GM19328 (cell line): ENCODE measurements at regions not wholly inside any gene's neighbourhood (a gene's known extent, or its start where the extent isn't known, plus 50 kb on each side); places are given as distances from the start of the nearest gene placed in this dataset.
"Not testable (repeated sequence)": the region's sequence is repeated elsewhere in the genome, so short reads cannot be mapped to it uniquely, and the experiment has no call there.

Experiments used
- ATAC-seq: cut with Tn5 transposase; IDR thresholded peaks from one replicate; pipeline ENCODE4 v1.9.1; 2021; ENCODE audit warnings: mild to moderate bottlenecking, moderate library complexity; ENCODE audit not compliant: unreplicated experiment

- ATAC-seq: not testable (repeated sequence)
Observed at GRCh38 chr15:44817797-44818196, 81.5 kb downstream of the TRIM69 start.

DNA sequence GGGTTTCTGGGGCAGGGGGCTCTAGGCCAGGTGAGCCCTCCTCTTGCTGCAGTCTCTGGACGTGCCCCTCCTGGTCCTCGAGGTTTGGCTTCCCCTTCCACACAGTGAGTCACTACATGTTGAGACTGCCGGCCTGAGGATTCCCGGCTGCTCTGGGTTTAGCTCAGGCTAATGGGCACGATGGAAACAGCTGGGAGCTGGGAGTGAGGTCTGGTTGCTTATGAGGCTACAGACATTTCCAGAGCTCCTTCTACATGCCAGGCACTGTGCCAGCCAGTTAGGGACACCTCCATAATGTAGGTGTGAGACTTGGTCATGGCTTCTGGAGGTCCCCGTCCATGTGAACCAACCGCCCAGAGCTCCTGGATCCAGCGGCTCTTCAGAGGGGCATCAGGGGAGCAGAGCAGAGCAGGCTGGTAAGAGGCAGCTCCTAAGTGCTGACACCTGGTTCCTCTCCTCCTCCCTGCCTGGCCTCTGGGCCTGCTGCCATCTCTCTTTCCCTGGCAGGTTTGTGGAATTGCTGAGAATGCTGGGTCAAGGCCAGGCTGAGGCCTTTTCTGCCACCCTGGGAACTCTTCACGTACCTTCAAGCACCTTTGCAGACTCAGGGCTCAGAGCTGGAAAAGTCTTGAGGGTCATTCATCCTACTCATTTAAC is 83.1 kb downstream of the TRIM69 start:
- ATAC-seq: not testable (repeated sequence)

GRCh38 chr15:44820535-44820934 is 84.2 kb downstream of the TRIM69 start:
- ATAC-seq: not testable (repeated sequence)

DNA sequence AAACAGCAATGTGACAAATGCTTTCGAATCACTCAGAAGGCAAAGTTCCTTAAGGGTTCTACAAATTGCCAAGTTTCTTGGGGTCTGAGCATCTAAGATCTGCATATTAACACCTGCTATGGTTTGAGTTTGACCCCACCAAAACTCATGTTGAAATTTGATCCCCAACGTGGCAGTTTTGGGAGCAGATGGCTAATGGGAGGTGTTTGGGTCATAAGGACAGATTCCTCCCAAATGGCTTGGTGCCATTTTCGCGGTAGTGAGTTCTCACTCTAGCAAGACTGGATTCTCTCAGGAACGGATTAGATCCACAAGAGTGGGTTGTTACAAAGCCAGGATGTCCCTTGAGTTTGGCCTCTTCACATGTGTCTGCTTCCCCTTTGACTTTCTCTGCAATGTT is 84.6 kb downstream of the TRIM69 start:
- not testable (repeated sequence) for ATAC-seq

GRCh38 chr15:44824277-44825145 is 88.2 kb downstream of the TRIM69 start:
- ATAC-seq: not testable (repeated sequence)

DNA sequence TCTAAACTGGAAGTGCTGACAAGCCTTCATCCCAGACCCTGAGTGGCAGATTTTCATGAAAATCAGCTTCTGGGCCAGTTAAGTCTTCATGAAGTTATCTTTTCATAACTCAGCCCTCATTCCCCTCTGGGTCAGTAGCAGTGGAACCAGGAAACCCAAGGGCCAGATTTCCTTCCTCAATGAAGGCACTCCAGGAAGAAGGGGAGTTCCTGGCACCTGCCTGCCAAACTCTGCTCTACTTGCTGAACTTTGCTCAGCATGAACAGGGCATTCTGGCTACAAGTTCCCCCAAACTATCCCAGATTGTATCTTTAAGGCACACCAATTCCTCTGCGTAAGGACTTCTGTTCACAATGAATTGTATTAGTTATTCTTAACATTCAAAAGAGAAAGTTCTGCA is 90.3 kb downstream of the TRIM69 start:
- ATAC-seq: not testable (repeated sequence)

GRCh38 chr15:44828229-44828914 is 92.0 kb downstream of the TRIM69 start:
- not testable (repeated sequence) for ATAC-seq

- not testable (repeated sequence) for ATAC-seq
Observed at GRCh38 chr15:44829150-44829549, 92.8 kb downstream of the TRIM69 start.

DNA sequence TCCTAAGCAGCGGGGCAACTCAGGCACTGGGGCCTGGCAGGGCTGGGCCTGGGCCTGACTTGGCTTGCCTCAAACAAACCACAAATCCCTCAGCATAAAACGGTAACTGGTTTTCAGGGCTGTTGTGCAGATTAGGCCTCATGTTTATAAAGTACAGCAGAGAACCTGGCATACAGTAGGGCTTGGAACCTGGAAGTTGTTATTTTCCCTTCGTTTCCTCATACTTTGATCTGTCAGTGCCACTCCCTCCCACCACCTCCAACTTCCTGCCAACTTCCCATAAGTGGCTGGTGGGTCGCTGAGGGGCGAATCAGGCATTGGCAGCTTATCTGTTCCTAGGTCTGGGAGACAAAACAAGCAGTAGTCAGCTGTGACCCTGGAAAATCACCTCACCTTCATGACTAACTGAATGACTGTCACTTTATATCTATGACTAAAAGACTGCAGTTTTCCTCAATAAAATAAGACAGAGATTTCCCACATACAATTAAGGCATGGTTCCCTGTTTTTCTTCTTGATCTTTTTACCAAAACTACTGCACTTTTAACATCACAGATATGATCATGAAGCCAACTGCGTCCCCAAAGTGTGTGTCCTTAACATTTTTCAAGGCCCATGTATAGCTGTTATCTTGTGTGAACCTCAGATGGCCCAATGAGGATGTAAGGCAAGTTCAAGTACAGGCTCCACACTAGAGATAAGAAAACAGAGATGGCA is 94.5 kb downstream of the TRIM69 start:
- ATAC-seq: not testable (repeated sequence)

DNA sequence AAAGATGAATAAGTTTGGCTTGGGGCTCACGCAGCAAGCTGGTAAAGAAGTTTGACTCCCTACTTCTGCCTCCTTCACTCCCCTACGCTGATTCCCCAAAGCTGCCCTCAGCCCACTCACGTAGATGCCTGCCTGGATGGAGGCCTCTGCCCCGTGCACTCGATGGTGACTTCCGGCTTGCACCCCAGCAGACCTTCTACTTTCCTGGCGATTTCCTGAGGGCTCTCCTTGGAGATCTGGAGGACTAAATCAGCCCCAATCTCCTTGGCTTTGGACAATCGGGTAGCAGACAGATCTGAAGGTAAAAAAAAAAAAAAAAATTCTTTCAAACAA is 95.0 kb downstream of the TRIM69 start:
- ATAC-seq: not testable (repeated sequence)

- not testable (repeated sequence) for ATAC-seq
Observed at GRCh38 chr15:44832133-44832532, 95.8 kb downstream of the TRIM69 start.

GRCh38 chr15:44833081-44833480 is 96.8 kb downstream of the TRIM69 start:
- ATAC-seq: not testable (repeated sequence)

GRCh38 chr15:44833761-44834160 is 97.4 kb downstream of the TRIM69 start:
- not testable (repeated sequence) for ATAC-seq

DNA sequence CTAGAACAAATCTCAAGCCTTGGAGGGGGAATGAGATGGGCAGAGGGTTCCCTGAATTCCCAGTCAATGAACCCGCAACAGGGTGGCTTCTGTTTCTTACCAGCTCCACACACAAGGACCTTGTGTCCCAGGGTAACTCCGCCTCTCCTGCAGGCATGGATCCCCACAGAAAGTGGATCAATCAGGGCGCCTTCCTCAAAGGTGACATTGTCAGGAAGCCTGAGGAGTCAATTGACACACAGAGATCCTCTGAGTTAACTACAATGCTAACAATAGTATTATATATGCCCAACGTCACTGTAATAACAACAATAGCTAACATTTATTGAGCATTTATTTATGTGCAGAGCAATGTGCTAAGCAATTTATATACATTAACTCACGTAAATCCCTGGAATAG is 98.8 kb downstream of the TRIM69 start:
- not testable (repeated sequence) for ATAC-seq

GRCh38 chr15:44836094-44836493 is 99.8 kb downstream of the TRIM69 start:
- ATAC-seq: no peak

DNA sequence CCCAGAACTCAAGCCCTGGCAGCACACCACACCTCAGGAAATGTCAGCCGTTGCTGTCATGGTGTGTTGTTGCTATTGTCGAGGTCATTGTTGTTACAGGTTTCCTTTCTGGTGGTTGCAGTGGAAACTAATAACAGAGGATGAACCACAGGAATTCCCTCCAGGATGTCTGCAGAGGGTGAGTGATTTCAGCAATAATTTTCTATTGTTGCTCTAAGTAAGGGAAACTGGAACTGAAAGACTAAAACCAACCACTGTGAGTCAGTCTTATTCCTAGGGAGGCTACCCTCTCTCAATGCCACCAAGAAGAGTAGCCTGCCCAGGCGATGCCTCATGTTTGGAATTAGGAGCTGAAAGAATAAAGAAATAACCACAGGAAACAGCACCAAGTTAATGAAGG is 102.6 kb downstream of the TRIM69 start:
- ATAC-seq: not testable (repeated sequence)

DNA sequence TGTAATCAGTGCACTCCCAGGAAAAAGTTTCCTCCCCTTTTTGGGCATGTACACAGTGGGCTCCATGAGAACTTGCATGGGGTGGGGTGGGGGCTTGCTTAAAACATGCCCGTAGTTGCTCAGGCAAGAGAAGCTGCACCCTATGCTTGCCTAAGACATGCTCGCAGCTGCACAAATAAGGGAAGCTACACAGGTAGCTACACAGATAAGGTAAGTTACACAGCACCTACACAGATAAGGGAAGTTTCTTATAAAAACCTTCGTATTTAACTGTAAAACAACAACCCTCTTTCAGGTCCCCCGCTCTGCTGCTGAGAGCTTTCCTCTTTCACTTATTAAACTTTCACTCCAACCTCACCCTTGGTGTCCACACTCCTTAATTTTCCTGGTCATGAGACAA is 105.4 kb downstream of the TRIM69 start:
- not testable (repeated sequence) for ATAC-seq

- not testable (repeated sequence) for ATAC-seq
Observed at GRCh38 chr15:44842883-44843282, 106.6 kb downstream of the TRIM69 start.

GRCh38 chr15:44844936-44845335 is 108.6 kb downstream of the TRIM69 start:
- not testable (repeated sequence) for ATAC-seq

DNA sequence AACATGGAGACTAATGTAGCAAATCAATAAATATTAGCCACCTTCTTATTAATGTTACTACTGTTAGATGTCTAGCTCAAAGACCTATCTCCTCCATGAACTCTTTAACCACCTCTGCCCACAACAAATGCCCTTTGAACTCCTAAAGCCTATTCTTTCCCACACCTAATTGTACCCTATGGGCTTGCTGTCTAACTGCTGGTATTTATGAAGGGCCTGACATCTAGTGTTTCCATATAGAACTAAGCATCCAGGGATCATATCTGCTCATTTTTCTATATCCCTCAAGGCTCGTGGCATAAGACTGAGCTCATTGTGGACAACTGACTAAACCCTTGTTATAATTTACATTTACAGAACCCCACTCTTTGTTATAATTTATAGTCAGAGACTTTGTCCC is 109.8 kb downstream of the TRIM69 start:
- ATAC-seq: not testable (repeated sequence)

DNA sequence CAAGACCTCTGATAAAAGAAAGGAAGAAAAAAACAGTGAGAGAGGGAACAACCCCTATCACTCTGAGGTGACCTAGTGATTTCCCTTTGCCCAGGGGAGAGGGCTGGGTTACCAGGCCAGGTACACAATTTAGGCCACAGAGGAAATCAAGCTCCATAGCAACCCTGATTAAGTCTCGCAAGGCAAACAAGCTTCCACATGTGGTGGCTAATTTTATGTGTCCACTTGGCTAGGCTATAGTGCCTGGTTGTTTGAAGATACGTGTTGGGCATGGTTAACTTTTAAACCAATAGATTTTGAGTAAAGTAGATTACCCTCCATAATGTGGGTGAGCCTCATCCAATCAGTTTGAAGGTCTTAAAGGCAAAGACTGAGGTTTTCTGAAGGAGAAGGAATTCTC is 108.9 kb upstream of the TERB2 start:
- not testable (repeated sequence) for ATAC-seq
